Keratinocyte (primary cell): ENCODE measurements at regions not wholly inside any gene's neighbourhood (a gene's known extent, or its start where the extent isn't known, plus 50 kb on each side); places are given as distances from the start of the nearest gene placed in this dataset.

Experiments used
- EZH2 ChIP-seq: IDR thresholded peaks from one replicate; pipeline ENCODE4 v1.6.1; 2012; ENCODE audit warnings: inconsistent platforms, mild to moderate bottlenecking, low read length, moderate library complexity
- TF ChIP-seq, protein P1 (sequence below), 3 experiments: IDR thresholded peaks in 1 of 3; conservative IDR thresholded peaks in 1 of 3; optimal IDR thresholded peaks in 1 of 3; 2 replicates in 2 of 3; 3 replicates in 1 of 3; pipeline versions ENCODE3 to v1.5.1; 2011; ENCODE audit warnings: low read length in 3 of 3, mild to moderate bottlenecking in 3 of 3, moderate library complexity in 2 of 3, control low read depth in 1 of 3, inconsistent platforms in 1 of 3; ENCODE audit not compliant: insufficient read depth in 2 of 3; ENCODE audit errors: extremely low read depth in 1 of 3

DNA sequence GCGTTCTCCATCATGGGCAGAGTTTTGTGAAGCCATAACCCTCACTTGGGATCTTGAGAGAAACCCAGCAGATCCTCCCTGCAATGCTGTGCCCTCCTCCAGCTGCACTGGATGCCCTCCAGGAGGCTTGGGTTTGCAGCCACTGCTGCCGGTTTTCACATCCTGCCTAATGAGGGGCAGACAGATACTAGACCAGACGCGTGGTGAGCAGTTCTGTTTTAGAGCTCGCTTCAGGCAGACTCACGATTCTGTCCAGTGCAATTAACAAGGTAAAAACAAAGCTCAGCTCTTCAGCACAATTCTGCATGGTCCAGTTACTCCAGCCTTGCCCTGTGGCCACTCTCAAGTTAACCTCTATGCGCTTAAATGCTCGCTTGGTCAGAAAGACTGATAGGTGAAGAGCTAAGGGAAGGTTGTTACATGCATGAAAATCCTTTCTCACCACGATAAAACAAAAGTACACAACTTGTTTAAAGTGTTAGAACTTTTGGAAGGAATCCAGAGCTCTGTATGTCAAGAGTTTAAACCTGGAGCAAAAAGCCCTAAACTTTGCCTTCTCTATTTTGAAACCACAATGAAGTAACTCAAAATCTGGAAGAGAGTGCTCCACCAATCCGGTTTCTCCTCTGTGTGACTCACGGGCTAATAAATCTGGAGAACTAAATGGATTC is 292.3 kb upstream of the FAT3 start:
- TF ChIP-seq, protein P1, sequence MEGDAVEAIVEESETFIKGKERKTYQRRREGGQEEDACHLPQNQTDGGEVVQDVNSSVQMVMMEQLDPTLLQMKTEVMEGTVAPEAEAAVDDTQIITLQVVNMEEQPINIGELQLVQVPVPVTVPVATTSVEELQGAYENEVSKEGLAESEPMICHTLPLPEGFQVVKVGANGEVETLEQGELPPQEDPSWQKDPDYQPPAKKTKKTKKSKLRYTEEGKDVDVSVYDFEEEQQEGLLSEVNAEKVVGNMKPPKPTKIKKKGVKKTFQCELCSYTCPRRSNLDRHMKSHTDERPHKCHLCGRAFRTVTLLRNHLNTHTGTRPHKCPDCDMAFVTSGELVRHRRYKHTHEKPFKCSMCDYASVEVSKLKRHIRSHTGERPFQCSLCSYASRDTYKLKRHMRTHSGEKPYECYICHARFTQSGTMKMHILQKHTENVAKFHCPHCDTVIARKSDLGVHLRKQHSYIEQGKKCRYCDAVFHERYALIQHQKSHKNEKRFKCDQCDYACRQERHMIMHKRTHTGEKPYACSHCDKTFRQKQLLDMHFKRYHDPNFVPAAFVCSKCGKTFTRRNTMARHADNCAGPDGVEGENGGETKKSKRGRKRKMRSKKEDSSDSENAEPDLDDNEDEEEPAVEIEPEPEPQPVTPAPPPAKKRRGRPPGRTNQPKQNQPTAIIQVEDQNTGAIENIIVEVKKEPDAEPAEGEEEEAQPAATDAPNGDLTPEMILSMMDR (optimal IDR thresholded peaks at IDR 0.05 in 1 of 3, IDR thresholded peaks at IDR 0.05 in 1 of 3, conservative IDR thresholded peaks at IDR 0.05 in 1 of 3; ENCODE audit: extremely low read depth in 1 of 3, insufficient read depth in 2 of 3, low read length in 3 of 3): no peak
- TF ChIP-seq EZH2: no peak
